ENCODE measurements at regions not wholly inside any gene's neighbourhood (a gene's known extent, or its start where the extent isn't known, plus 50 kb on each side); places are given as distances from the start of the nearest gene placed in this dataset.

DNA sequence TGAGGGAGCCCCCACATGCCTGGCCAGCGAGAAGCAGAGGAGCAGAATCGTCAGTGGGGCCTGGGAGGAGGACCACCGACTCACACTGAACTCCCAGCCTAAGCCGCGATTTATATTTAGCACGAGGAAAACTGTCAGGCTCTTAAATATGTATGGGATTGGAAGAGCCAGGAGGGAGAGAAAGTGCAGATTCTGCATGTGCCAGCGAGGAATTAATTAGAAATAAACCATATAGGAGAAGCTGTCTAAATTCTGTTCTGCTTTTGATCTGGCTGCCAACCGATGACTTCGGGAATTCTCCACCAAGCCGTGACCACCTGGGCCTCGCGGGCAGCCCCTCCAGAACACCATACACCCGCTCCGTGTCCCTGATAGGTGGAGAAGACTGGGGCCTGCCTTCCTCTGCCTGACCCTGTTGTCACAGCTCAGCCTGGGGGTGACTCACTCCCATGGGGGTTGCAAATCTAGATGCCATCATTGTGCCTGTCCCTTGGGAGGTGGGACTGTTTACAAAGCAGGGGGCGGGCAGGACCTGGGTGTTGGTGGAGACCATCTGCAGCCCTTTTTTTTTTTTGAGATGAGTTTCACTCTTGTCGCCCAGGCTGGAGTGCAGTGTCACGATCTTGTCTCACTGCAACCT, 91.1 kb upstream of the PMEPA1 start:
- TF ChIP-seq, protein P1, sequence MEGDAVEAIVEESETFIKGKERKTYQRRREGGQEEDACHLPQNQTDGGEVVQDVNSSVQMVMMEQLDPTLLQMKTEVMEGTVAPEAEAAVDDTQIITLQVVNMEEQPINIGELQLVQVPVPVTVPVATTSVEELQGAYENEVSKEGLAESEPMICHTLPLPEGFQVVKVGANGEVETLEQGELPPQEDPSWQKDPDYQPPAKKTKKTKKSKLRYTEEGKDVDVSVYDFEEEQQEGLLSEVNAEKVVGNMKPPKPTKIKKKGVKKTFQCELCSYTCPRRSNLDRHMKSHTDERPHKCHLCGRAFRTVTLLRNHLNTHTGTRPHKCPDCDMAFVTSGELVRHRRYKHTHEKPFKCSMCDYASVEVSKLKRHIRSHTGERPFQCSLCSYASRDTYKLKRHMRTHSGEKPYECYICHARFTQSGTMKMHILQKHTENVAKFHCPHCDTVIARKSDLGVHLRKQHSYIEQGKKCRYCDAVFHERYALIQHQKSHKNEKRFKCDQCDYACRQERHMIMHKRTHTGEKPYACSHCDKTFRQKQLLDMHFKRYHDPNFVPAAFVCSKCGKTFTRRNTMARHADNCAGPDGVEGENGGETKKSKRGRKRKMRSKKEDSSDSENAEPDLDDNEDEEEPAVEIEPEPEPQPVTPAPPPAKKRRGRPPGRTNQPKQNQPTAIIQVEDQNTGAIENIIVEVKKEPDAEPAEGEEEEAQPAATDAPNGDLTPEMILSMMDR (optimal IDR thresholded peaks at IDR 0.05 in 1 of 3, IDR thresholded peaks at IDR 0.05 in 1 of 3, conservative IDR thresholded peaks at IDR 0.05 in 1 of 3; ENCODE audit: extremely low read depth in 1 of 3, insufficient read depth in 2 of 3, low read length in 3 of 3): no peak
- TF ChIP-seq EZH2 (IDR thresholded peaks at IDR 0.05; ENCODE audit: low read length): no peak
